GM18508 (cell line): ENCODE measurements at regions not wholly inside any gene's neighbourhood (a gene's known extent, or its start where the extent isn't known, plus 50 kb on each side); places are given as distances from the start of the nearest gene placed in this dataset.
A peak's percentile ranks its signal among the peaks of the same experiment; 100 is the strongest.

ENCODE experiments used
- ATAC-seq: cut with Tn5 transposase; IDR thresholded peaks from one replicate; pipeline ENCODE4 v1.9.1; 2021; ENCODE audit warnings: moderate number of reproducible peaks; ENCODE audit not compliant: insufficient read depth, unreplicated experiment

DNA sequence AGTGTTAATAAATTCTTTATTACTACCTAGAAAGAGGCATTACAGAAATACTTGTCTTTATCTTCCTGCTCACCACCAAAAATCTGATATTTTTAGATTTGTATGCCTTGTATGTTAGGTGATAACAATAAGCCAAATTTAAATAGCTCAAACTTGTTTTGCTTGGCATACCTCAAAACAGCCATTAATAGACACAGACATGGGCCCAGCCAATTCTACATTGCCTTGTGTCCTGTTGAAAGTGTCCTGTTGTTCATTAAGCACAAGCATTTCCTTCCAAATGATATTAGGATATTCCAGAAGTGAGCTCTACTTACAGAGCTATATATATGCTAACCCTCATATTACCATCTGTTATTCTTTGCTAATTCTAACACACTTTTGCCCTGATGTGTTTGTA, 438.6 kb upstream of the ZNF385D start:
- ATAC-seq: no peak

- ATAC-seq: no peak
Measured at GRCh38 chr3:22199095-22199494, 448.1 kb upstream of the ZNF385D start.

GRCh38 chr3:22208844-22209243, 457.8 kb upstream of the ZNF385D start:
- no peak for ATAC-seq

GRCh38 chr3:22209578-22209977, 458.6 kb upstream of the ZNF385D start:
- no peak for ATAC-seq

GRCh38 chr3:22210693-22211092, 459.7 kb upstream of the ZNF385D start:
- no peak for ATAC-seq

DNA sequence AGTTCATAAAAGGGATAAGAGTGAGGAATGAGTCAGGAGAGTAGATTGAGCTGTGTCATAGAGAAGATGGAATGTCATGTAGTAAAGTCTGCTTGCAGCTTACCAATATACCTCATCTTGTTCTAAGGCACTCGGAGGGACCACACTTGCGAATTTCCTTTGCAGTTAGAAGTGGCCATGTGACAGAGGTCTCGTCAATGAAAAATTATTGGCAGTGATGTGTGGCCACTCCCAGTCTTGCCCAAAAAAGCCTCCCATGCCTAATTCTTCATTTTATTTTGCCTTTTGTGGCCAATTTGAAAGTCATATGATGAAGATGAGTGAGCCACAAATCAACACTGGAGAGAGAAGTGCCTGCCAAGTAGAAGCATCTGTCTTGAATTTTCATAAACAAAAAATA, 465.6 kb upstream of the ZNF385D start:
- ATAC-seq: no peak

DNA sequence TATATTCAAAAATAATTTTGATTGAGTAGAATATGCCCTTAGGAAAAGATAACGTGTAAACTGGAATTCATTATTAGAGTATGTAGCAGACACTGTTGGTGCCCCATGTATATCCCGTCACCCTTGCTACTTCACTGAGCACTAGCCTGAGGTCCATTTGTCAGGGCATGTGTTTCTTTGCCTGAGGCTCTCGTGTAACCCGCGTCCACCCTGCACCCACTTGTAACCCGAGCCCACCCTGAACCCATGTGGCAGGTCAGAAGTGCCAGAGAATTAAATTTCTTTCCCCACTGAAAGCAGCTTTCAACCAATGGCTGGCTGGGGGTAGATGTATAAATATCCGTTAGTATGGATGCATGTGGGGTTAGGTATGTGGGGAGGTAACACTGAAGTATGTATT, 474.2 kb upstream of the ZNF385D start:
- ATAC-seq: no peak

GRCh38 chr3:22228705-22229104, 477.7 kb upstream of the ZNF385D start:
- no peak for ATAC-seq

- no peak for ATAC-seq
Measured at GRCh38 chr3:22231061-22231460, 480.1 kb upstream of the ZNF385D start.

DNA sequence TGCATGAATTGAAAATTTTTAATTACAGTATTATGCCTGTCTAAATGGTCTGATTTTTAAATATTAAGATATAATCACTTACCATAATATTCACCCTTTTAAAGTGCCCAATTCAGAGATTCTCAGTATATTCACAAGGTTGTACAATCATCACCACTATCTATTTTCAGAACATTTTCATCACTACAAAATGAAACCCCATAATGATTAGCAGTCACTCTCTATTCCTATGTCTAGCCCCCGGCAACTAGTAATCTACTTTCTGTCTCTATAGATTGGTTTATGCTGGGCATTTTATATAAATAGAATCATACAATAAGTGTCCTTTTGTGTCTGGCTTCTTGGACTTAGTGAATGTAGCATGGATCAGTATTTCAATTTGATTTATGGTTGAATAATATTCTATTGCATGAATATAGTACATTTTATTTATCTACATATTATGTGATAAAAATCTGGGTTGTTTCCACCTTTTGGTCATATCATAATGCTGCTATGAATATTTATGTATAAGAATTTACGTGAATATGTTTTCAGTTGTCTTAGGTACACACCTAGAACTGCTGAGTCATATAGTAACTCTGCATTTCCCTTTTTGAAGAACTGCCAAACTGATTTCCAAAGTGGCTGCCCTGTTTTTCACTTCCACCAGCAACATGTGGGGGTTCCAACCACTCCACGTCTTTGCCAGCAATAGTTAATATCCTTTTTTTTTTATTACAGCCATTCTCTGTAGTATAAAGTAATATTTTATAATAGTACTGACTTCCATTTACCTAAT, 485.7 kb upstream of the ZNF385D start:
- ATAC-seq: peak; percentile 78

- no peak for ATAC-seq
Measured at GRCh38 chr3:22239011-22239410, 488.0 kb upstream of the ZNF385D start.

DNA sequence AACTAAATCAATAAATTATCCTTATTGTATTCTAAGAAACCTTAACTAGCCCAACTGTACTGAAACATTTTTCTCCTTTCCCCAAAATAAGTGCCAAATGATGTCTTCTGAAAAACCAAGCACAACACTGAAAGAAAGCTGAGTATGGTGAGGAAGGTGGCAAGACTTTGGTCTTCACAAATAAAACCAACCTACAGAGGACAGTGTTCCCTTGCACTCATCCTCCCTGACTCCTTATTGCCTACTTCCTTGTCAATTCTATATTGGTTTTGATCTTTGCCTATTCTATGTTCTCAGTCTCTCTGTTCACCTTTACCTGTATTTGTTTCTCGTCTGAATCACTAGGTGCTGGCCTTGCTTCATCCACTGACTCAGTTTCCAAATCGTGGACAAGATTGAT, 490.1 kb upstream of the ZNF385D start:
- no peak for ATAC-seq

GRCh38 chr3:22244761-22245521, 493.9 kb upstream of the ZNF385D start:
- no peak for ATAC-seq

DNA sequence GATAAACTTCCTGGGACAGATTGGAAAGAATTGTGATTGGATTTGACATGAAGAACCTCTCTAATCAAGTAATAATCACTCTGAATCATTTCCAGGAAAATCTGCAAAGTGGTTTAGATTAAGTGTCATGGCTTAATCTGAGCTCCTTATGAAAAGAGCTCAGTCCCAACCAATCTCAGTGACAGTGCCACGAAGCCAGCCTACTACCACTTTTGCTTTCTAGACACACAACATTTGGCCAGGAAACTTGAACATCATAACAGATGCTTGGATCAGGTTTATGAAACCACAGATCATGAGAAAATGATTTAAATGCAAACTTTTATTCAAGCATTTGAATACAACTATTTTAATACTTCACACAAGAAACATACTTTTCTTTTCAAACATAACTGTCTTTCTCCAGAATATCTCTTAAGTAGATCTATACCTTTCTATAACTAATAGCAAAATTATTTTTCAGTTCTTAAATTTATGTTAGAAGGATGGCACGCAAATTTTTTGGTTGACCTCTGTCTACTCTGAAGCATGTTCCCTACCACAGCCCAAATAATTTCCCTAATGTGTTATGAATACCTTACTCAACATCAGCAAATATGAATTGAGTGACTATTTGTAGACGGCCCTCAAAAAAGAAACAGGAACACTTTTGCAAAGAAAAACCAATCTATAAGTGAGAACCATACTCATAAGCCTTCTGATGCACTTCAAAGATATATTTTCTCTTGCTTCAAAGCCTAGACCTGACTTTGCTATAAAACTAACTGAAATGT, 495.0 kb upstream of the ZNF385D start:
- ATAC-seq: no peak

DNA sequence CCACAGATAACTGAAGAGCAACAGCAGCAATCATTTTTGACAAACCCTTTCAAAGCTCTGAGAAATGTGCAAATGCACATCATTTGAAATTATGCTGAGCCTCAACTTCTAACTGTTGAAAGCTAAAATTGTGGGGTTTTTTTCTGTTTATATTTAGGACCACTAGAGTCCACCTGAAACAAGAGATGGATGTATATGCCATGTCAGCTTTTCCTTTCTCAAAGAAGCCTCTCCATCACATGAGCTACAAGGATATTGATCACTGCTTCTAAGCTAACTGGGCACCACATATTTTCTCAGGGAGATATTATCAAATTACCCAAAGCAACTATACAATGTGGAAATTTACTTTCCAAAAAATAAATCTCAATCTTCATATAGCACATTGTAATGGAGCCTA, 498.6 kb upstream of the ZNF385D start:
- no peak for ATAC-seq

- no peak for ATAC-seq
Measured at GRCh38 chr3:22257252-22257651, 506.2 kb upstream of the ZNF385D start.

- ATAC-seq: no peak
Measured at GRCh38 chr3:22262386-22262785, 511.4 kb upstream of the ZNF385D start.

DNA sequence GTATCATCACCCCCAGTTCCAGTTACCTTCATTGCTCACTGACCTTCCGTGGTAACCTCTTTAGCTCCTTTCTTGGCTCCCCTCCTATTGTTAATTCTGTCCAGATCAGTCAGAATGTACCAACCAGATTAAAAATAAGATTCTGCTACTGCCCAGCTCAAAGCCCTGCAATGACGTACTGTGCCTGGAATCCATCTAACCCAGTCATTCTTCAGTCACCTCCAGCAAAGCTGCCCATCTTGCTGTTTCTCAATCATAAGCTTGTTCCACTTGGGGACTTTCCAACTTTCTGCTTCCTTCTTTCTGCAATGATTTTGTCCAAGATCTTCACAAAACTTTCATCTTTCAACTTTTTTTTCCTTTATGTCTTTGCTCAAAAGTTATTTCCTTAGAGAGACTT, 512.0 kb upstream of the ZNF385D start:
- ATAC-seq: no peak

- ATAC-seq: no peak
Measured at GRCh38 chr3:22265403-22265802, 514.4 kb upstream of the ZNF385D start.

GRCh38 chr3:22269831-22270230, 518.8 kb upstream of the ZNF385D start:
- no peak for ATAC-seq

DNA sequence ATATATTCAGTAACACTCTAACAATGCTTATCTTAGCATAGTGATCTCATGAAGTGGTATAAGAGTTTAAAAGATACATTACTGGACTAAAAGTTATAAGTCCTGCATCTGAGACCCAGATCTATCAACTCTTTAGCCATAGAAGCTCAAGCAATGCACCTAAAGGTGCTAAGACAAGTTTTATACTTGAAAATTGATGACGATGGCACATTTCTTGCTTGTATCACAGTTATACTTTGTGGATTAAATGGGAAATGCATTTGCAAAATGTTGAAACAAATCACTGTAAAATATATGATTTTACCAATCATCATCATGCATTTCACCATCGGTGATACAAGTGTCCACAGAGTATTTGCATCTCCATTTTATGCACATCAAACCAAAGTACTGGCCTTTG, 525.3 kb upstream of the ZNF385D start:
- ATAC-seq: no peak
